Muscle layer of duodenum (tissue), 2 donors: ENCODE measurements at regions not wholly inside any gene's neighbourhood (a gene's known extent, or its start where the extent isn't known, plus 50 kb on each side); places are given as distances from the start of the nearest gene placed in this dataset.
"Not testable (repeated sequence)": the region's sequence is repeated elsewhere in the genome, so short reads cannot be mapped to it uniquely, and the experiment has no call there.

Experiments used
- H3K27ac ChIP-seq: one replicate; pipeline ENCODE4 v1.7.0; 2013; ENCODE audit warnings: mild to moderate bottlenecking, low read length
- H3K27me3 ChIP-seq: one replicate; pipeline ENCODE4 v1.7.0; 2013; ENCODE audit warnings: low read depth, mild to moderate bottlenecking, control low read depth, low read length
- H3K36me3 ChIP-seq, 2 donors: one replicate each; pipeline ENCODE4 v1.7.0; 2013; ENCODE audit warnings: low read length in 2 of 2, control low read depth in 1 of 2, mild to moderate bottlenecking in 1 of 2; ENCODE audit not compliant: insufficient read depth in 2 of 2, control insufficient read depth in 1 of 2
- H3K4me1 ChIP-seq, 2 donors: one replicate each; pipeline ENCODE4 v1.7.0; 2013; ENCODE audit warnings: low read length in 2 of 2, mild to moderate bottlenecking in 2 of 2, control low read depth in 1 of 2, moderate library complexity in 1 of 2; ENCODE audit not compliant: insufficient read depth in 2 of 2, control insufficient read depth in 1 of 2
- H3K4me3 ChIP-seq, 2 donors: one replicate each; pipeline ENCODE4 v1.7.0; 2013; ENCODE audit warnings: low read length in 2 of 2, low read depth in 1 of 2, mild to moderate bottlenecking in 1 of 2
- H3K9me3 ChIP-seq, 2 donors: one replicate each; pipeline ENCODE4 v1.7.0; 2013; ENCODE audit warnings: low read length in 2 of 2, control low read depth in 1 of 2, mild to moderate bottlenecking in 1 of 2; ENCODE audit not compliant: control insufficient read depth in 1 of 2
- donor health status: healthy.

DNA sequence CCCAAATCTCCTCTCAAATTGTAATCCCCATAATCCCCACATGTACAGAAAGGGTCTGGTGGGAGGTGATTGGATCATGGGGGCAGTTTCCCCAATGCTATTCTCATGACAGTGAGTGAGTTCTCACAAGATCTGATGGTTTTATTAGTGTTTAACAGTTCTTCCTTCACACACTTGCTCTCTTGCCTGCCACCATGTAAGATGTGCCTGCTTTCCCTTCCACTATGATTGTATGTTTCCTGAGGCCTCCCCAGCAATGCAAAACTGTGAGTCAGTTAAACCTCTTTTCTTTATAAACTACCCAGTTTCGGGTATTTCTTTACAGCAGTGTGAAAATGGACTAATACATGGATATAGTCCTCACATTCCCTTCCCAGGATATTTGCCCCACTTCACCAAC is 126.7 kb upstream of the SPATA12 start:
- H3K4me3 ChIP-seq: no peak overlapping the region
- H3K4me1 ChIP-seq: no peaks in the 10 kb centered on the region
- no peaks in the 10 kb centered on the region for H3K36me3 ChIP-seq
- H3K27ac ChIP-seq: no peak overlapping the region
- no peaks in the 10 kb centered on the region for H3K27me3 ChIP-seq
- no peaks in the 10 kb centered on the region for H3K9me3 ChIP-seq

DNA sequence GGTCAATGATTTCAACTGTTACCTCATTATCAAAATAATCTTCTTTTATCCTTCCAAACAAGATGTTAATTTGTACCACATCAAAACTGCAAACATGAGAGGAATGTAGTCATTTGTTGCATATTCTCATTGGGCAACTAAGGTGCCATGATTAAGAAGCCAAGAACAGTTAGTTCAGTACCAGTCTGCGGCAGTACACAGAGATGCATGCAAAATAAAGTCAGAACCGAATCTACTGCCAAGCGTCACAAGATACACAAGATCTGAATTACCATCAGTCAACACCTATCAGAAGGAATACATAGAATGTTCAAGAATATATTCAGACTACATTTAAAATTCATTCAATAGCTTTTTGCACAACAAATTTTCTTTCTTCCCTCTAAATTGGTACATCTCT is 127.6 kb upstream of the SPATA12 start:
- Histone ChIP-seq H3K27ac (no peak overlapping the region), H3K9me3 (no peaks in the 10 kb centered on the region), H3K27me3 (no peaks in the 10 kb centered on the region), H3K36me3 (no peaks in the 10 kb centered on the region), H3K4me1 (peaks cover 0 to 8% of the 10 kb centered on the region in 2 donors), H3K4me3 (no peak overlapping the region)

DNA sequence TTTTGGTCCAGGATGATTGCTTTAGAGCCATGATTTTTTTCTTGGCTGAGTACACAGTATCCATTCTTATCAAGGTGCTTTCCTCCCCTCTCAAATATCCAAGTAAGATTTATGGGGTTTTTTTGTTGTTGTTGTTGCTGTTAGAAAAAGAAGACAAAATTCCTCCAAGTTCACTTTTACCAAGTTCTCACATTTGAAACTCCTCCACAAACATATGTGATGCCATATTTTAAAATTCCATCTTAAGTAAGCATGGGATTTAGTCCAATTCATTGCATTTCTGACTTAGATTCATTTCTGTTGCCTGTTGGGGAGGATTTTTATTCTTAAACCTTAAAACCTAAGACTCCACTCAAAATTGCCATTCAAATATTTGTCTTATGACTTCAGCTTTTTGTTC is 128.6 kb upstream of the SPATA12 start:
- Histone ChIP-seq H3K4me3 (no peak overlapping the region), H3K4me1 (peaks cover 3 to 12% of the 10 kb centered on the region in 2 donors), H3K27ac (no peak overlapping the region), H3K36me3 (no peaks in the 10 kb centered on the region), H3K27me3 (no peaks in the 10 kb centered on the region), H3K9me3 (no peaks in the 10 kb centered on the region)

DNA sequence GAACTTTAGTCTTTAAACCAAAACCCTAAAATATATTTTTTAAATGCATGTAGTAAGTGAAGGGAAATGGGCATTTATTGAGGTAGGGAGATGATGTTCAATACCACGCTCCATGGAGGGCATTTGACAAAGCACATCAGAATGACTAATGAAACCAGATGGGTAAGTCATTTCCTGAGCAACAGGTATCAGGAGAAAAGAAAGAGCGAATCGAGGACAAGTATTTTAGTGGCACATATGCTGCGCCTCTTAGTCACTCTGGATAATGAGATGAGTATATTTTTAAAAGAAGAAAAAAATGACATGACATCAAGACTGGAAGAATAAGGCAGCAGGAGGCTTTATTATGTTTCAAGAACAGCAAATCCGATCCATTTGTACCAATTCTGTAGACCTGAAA is 129.0 kb upstream of the ARHGEF3 start:
- H3K27me3 ChIP-seq: no peaks in the 10 kb centered on the region
- H3K4me3 ChIP-seq: no peak overlapping the region
- H3K27ac ChIP-seq: no peak overlapping the region
- no peaks in the 10 kb centered on the region for H3K9me3 ChIP-seq
- H3K4me1 ChIP-seq: peaks cover 5 to 23% of the 10 kb centered on the region in 2 donors
- no peaks in the 10 kb centered on the region for H3K36me3 ChIP-seq

DNA sequence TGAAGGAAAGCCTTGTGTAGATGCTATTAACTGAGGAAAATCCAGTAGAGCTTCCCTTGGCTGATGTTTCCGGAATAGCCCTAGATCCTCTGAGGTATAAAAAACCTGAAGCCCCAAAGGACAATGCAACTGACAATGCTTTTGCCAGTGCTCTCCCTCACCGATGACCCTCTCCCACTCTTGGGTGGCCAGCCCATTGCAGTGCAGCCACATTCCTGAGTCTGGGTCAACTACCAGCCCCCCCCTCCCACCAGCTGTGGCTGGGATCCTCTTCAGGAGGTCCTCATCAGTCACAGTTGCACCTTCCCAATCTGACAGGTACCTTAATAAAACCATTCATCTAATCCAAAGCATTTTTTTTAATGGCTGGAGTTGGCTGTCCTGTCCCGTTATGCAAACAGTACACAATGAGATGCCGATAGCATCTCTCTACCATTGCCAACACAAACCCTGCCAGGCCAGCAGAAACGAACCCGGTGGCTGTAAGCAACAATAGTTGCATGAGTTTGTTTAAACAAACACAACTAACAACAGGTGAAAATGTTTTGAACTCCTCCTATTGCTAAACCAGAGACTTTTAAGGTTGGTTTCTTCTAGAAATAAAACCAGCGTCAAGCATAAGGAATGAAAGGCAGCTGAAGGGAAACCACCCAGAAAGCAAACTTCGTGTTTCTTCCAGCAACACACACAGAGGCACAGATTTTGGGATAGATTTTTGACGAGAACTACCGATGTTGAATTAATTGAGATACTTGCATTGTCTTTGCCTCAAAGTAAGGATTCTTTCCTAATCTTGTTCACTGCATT is 128.3 kb upstream of the ARHGEF3 start:
- Histone ChIP-seq H3K36me3 (no peaks in the 10 kb centered on the region), H3K4me3 (no peak overlapping the region), H3K27ac (no peak overlapping the region), H3K9me3 (no peaks in the 10 kb centered on the region), H3K4me1 (peaks cover 5 to 24% of the 10 kb centered on the region in 2 donors), H3K27me3 (no peaks in the 10 kb centered on the region)

DNA sequence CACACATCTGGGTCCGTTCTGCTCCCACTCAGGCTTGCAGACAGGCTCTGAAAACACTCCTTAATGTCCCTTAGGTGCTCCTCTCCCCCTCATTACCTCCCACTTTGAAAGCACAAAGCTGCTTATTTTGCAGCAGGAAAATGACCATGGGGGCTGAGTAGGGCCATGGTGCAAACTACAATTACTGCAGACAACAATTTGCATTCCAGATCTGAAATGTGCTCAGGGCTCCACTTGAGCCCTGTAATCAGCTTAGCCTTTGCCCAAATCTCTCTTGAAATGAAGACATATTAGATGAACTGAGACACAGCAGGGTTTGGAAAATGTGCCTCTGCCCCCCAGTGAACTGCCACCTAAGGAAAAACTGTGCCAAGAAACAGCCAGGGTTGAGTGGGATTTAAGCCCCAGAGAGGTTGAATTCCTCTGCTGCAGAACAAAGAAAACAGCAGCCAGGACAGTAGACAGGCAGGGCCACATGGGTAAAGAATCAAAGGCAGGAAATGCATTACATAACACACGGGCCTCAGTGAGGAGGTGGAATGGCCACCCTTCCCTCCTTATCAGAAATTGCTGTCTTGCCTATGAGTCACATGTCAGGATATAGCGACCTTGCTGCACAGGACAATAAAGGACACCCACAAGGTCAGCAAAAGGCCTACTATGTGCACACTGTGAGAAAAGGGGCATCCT is 126.8 kb upstream of the ARHGEF3 start:
- H3K4me1 ChIP-seq: peaks cover 8 to 34% of the 10 kb centered on the region in 2 donors
- H3K27me3 ChIP-seq: no peaks in the 10 kb centered on the region
- H3K36me3 ChIP-seq: no peaks in the 10 kb centered on the region
- no peaks in the 10 kb centered on the region for H3K9me3 ChIP-seq
- no peak overlapping the region for H3K4me3 ChIP-seq
- no peak overlapping the region for H3K27ac ChIP-seq

DNA sequence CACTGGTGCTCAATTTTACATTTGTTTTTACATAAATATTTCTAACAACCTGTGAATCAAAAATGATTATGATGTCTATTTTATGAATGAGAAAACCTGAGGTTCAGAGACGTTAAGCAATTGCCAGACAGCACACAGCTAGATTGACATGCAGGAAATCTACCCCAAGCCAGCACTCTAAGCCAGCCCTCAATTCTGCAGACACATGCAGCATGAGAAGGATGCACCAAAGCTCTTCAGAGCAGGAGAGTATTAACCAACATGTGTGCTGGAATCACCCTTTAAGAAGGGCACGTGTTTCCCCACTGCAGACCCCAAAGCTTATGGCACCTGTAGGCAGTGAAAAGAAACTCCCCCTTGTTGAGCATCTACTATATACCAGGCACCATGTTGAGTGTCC is 126.1 kb upstream of the ARHGEF3 start:
- Histone ChIP-seq H3K4me1 (peaks cover 8 to 37% of the 10 kb centered on the region in 2 donors), H3K4me3 (no peak overlapping the region), H3K27me3 (no peaks in the 10 kb centered on the region), H3K9me3 (no peaks in the 10 kb centered on the region), H3K27ac (no peak overlapping the region), H3K36me3 (no peaks in the 10 kb centered on the region)

DNA sequence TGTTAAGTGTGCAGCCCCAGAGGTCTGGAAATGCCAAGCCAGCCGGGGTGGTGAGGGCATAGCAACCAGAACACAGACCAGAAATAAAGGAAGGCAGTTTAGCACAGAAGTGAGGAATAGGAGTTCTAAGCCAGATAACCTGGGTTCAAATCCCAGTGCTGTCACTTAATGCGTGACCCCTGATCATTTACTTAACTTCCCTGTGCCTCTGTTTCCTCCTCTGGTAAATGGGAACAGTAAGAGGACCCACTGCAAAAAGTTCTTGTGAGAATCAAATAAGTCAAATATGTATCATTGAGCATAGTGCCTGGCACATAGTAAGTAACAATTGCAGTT is 125.2 kb upstream of the ARHGEF3 start:
- Histone ChIP-seq H3K27ac (peak overlapping the region; percentile 41), H3K9me3 (no peaks in the 10 kb centered on the region), H3K4me1 (peaks cover 8 to 42% of the 10 kb centered on the region in 2 donors), H3K4me3 (peak overlapping the region in 1 of 2 donors; percentile 7), H3K27me3 (no peaks in the 10 kb centered on the region), H3K36me3 (no peaks in the 10 kb centered on the region)

DNA sequence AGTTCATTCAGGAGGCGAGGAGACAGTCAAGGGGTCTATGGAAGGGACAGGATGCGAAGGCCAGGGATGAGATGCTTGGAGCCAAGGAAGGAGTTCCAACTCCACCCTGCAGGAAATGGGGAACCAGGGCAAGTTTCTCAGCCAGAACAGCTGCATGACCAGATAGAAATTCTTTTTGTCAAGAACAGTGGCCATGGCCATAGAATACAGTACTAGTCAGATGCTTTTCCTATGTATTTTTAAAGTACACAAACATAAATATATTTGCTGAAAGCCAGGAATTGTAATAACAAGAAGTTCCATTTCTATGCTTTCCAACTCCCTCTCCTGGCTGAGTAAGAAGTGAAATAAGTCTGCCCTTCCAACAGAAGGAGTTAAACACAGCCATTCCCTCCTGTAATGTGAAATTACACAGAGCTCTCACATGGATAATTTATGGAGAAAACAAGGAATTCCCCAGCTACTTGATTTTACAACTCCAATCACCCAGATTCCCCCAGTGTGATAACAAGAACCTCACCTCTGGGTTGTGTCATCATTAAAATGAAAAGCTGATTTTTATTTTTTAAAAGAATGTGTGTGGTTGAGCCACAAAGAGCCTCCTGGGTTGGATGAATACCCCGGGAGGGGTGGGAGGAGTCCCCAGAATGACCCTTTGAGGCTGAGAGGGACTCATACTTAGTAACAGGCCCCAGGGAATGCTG is 124.6 kb upstream of the ARHGEF3 start:
- Histone ChIP-seq H3K27ac (peak overlapping the region; percentile 41), H3K9me3 (no peaks in the 10 kb centered on the region), H3K4me1 (peaks cover 8 to 43% of the 10 kb centered on the region in 2 donors), H3K27me3 (no peaks in the 10 kb centered on the region), H3K4me3 (peak overlapping the region in 1 of 2 donors; percentile 7), H3K36me3 (no peaks in the 10 kb centered on the region)

DNA sequence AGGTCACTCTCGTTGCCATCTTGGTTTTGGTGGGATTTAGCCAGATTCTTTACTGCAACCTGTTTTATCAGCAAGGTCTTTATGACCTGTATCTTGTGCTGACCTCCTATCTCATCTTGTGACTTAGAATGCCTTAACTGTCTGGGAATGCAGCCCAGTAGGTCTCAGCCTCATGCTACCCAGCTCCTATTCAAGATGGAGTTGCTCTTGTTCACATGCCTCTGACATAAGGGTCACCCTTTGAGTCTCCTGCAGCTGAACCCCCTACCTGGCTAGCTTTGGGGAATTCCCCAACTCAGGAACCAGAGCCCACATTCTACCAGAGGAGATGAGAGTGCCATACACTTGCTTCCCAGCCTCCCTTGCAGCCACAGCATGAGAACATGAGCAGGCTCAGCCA is 123.0 kb upstream of the ARHGEF3 start:
- H3K27me3 ChIP-seq, H3K4me3 ChIP-seq, H3K27ac ChIP-seq, H3K9me3 ChIP-seq, H3K36me3 ChIP-seq: not testable (repeated sequence)
- peaks cover 8 to 47% of the 10 kb centered on the region in 2 donors for H3K4me1 ChIP-seq

DNA sequence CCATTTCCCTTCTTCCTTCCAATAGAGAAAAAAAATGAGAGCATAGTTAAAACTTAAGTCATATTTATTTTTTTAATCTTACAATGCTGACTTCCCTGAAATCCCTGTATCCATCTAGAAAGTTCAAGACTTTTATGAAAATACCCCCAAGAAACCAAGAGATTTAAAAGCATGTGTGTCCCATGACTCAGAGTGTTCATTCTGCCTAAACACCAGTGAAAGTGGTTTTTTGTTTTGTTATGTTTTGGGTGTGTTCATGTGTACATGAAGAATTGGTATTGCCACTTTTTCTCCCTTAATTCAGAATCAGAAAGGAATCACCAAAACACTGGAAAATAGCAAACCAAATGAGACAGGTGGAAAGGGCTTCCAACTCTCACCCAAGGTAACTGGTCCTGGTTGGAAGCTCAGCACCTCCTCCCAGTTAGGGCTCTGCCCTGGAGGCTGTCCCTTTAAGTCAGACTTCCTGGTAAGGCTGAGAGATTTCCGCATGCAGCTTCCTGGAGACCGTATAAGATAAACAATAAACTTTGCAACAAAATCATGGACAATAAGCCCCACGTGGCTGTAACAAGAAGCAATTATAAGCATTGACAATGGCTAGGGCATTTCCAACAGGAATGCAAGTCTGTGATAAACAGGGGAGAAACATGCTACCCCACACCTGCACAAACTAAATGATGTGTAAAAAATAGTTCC is 121.9 kb upstream of the ARHGEF3 start:
- Histone ChIP-seq H3K4me1 (peaks cover 8 to 46% of the 10 kb centered on the region in 2 donors), H3K4me3 (no peak overlapping the region), H3K27ac (peak overlapping the region; percentile 21), H3K9me3 (no peaks in the 10 kb centered on the region), H3K27me3 (no peaks in the 10 kb centered on the region), H3K36me3 (no peaks in the 10 kb centered on the region)
